Caki2 (cell line): ENCODE measurements at regions not wholly inside any gene's neighbourhood (a gene's known extent, or its start where the extent isn't known, plus 50 kb on each side); places are given as distances from the start of the nearest gene placed in this dataset.

ENCODE experiments used
- DNase-seq: peaks from one replicate; pipeline ENCODE4 v3.0.0-alpha.2; 2015; ENCODE audit warnings: low read depth
- in situ Hi-C: cut with HindIII; loops from 2 replicates; pipeline ENCODE4 v1.10.0; 2016; ENCODE audit warnings: low sequenced_read_pairs, low pct_unique_long_range_greater_than_20kb, mixed read lengths

GRCh38 chr17:77476931-77477805, 336.4 kb downstream of the SEC14L1 start:
- DNase-seq = peak; percentile 38
- in situ Hi-C loops = no loop called here

GRCh38 chr17:77478281-77478680, 337.5 kb downstream of the SEC14L1 start:
- in situ Hi-C loops = no loop called here
- no peak for DNase-seq

DNA sequence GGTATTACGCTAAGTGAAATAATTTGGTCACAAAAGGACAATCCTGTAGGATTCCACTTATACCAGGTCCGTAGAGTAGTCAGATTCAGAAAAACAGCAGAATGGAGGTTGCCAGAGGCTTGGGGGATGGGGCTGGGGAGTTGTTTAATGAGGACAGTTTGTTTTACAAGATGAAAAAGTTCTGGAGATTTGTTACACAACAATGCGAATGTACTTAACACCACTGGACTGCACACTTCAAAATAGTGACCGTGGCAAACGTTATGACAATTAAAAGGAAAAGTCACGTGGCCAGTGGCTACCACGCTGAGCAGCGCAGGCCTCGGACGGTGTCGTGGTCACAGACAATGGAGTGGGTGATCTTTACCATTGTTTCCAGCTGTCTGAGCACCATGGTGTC, 338.1 kb downstream of the SEC14L1 start:
- in situ Hi-C loops = no loop called here
- DNase-seq = no peak

- DNase-seq = no peak
- in situ Hi-C loops = no loop called here
Measured at GRCh38 chr17:77479372-77480198, 338.8 kb downstream of the SEC14L1 start.

DNA sequence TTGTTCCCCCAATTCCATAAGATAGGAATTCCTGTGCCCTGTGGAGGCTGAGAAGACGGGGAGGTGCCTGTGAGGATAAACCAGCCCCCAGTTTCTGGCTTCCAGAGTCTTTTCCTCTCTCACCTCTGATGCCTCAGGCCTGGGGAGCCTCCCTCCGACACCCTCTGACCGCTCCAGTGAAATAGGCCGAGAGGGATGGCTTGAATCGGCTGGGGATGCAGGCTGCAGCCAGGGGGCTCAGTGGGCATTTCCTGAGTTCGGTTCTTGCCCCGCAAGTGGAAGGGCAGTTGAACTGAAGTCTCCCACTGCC, 339.4 kb downstream of the SEC14L1 start:
- in situ Hi-C loops = no loop called here
- no peak for DNase-seq

GRCh38 chr17:77480509-77481215, 339.9 kb downstream of the SEC14L1 start:
- no peak for DNase-seq
- in situ Hi-C loops = no loop called here

GRCh38 chr17:77481476-77482374, 341.0 kb downstream of the SEC14L1 start:
- in situ Hi-C loops = no loop called here
- DNase-seq = no peak

DNA sequence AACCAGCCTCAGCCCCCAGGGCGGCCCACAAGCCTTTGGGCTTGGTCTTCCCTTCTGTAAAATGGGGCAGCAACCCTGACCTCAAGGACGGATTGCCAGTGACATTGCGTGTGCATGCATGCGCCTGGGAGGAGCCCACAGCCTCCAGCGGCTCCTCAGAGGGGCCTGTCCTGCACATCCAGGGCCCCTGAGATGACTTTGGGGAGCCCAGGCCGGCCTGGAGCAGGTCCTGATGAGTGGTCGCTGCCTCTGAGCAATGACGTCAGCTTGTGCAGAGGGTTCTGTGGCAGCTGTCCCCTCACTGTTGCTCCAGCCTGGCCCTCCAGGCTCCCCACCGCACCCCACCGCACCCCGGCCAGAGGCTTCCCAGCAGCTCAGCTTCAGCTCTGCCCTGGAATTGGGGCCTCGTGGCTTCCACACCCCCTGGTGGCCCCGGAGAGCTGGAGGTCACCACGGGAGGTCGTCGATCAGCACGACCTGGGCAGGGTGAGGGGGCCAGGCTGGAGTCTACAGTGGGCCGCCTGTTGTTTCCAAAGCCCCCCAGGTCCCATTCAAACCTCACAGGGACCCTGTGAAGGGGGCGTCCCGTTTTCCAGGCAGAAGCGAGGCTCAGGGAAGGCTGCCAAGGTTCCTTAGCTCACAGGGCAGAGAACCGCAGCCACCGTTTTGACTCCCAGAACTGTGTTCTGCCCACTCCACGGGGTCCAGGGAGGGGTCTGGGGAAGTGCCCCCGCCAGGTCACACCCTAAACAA, 341.8 kb downstream of the SEC14L1 start:
- in situ Hi-C loops = no loop called here

GRCh38 chr17:77483128-77483598, 342.4 kb downstream of the SEC14L1 start:
- DNase-seq = no peak
- in situ Hi-C loops = no loop called here

More for the DNA sequence above, 341.8 kb downstream of the SEC14L1 start:
- DNase-seq = no peak

- in situ Hi-C loops = no loop called here
- DNase-seq = no peak
Measured at GRCh38 chr17:77484111-77484510, 343.3 kb downstream of the SEC14L1 start.

DNA sequence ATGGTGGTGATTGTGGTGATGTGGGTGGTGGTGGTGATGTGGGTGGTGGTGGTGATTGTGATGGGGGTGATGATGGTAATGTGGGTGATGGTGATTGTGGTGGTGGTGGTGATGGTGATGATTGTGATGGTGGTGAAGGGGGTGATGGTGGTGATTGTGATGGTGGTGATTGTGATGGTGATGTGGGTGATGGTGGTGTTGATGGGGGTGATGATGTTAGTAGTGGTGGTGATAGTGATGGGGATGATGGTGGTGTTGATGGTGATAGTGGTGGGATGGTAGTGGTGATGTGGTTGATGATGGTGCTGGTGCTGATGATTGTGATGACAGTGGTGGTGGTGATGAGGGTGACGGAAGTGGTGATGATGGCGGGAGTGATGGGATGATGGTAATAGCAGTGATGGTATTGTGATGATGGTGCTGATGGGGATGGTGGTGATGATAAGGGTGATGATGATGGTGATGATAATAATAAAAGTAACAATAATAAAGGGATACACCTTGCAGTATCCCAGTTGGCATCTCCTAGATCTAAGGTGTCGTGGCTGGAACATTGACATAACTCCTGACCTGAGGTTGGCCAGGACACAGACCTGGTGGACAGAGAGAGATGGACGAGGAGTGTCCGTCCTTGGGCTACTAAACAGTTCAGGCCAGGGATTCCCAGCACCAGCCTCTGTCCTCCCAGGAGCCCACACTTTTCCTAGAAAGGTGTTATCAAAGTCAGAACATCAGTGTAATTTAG, 344.5 kb downstream of the SEC14L1 start:
- DNase-seq = no peak
- in situ Hi-C loops = no loop called here

DNA sequence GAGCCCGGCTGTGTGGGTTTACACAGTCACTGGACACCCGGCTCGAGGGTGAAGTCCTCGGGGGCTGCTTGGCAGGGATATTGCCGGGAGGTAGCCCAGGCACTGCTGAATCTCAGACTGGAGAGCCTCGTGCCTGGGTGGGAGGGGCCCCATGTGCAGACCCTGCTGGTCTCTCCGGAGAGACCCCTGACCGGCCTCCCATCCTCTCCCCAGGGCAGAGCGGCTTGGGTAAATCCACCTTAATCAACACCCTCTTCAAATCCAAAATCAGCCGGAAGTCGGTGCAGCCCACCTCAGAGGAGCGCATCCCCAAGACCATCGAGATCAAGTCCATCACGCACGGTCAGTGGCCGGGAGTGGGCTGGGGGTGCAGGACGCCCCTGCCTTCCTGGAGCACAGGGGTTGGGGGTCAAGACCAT, 346.5 kb downstream of the SEC14L1 start:
- DNase-seq = no peak
- in situ Hi-C loops = no loop called here

DNA sequence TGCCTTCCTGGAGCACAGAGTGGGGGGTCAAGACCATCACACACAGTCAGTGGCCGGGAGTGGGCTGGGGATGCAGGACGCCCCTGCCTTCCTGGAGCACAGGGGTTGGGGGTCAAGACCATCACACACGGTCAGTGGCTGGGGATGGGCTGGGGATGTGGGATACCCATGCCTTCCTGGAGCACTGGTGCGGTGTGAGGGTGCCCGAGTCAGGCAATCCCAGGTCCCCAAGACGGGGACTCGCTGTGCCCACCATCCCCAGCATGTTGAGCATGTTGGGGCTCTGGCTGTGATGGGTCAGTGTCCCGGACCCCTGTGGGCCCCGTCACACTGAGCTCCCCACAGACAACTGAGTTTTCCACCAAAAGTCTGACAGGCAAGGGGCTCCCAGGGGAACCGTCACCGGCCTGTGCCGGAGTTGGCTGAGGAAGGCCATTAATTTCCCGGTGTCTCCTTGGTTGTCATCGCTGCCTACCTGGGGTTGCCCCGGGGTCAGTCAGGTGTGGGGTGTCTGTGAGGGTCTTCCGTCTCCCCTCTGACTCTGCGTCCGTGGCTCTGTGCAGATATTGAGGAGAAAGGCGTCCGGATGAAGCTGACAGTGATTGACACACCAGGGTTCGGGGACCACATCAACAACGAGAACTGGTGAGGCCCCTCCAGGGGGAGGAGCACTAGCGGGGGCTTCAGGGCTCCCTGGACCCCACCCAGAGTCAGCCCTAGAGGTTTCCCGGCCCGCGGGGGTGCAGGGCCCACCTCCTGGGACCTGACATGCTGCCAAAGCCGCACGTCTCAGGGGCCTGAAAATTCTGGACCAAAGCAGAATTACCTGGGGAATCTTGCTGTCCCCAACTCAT, 347.1 kb downstream of the SEC14L1 start:
- no peak for DNase-seq
- in situ Hi-C loops = no loop called here

- in situ Hi-C loops = no loop called here
- DNase-seq = no peak
Measured at GRCh38 chr17:77488531-77489238, 347.9 kb downstream of the SEC14L1 start.

DNA sequence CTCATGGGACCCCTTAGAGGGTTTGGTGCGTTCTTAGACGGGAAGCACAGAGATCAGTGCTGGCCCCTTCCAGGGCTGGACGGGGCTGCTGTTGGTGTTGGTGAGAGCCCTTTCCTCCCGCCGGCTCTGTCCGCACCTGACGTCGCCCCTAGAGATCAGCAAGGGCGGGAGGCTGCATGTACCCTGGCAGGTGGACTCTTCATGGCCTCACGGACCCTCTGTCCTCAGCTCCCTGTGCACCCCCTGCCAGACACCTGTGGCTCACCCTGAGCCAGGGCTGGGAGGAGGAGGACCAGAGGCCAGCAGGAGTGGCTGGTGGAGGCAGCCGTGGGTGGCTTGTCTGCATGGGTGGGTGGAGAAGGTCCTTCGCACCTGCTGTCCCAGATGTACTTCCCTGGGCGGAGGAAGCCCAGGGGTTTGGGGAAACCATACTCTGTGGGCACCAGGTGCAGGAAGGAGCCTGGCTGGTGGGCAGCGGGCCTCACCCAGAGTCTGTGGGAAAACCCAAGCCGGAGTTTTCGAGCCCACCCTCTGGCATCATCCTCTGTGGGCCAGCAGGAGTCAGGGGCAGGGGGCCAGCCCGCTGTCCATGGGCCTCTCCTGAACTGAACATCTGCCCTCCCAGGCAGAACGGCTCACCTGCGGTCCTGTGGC, 348.6 kb downstream of the SEC14L1 start:
- in situ Hi-C loops = no loop called here
- no peak for DNase-seq
